T47D (cell line): ENCODE measurements at regions not wholly inside any gene's neighbourhood (a gene's known extent, or its start where the extent isn't known, plus 50 kb on each side); places are given as distances from the start of the nearest gene placed in this dataset.
"Not testable (repeated sequence)": the region's sequence is repeated elsewhere in the genome, so short reads cannot be mapped to it uniquely, and the experiment has no call there.

Experiments
- DNase-seq, 2 experiments: peaks; one replicate each; pipeline versions ENCODE4 v3.0.0 to v3.0.0-alpha.2; 2011 to 2012; ENCODE audit warnings: low read depth in 1 of 2, low spot score in 1 of 2
- JUND ChIP-seq: IDR thresholded peaks from 2 replicates; pipeline ENCODE4 v1.6.1; 2012; ENCODE audit warnings: low read depth
- in situ Hi-C: cut with HindIII; loops from 2 replicates; pipeline ENCODE4 v1.10.0; 2016; ENCODE audit warnings: low sequenced_read_pairs, low pct_unique_long_range_greater_than_20kb

GRCh38 chr4:151529187-151529586, 120.2 kb downstream of the FHIP1A start:
- TF ChIP-seq JUND, result no peak
- no peak for DNase-seq
- in situ Hi-C loops, result no loop called here

- DNase-seq, result peak in 1 of 2 experiments; percentile 7
- no peak for TF ChIP-seq JUND
- in situ Hi-C loops, result no loop called here
These were observed 121.3 kb downstream of the FHIP1A start for GRCh38 chr4:151530230-151530629.

GRCh38 chr4:151530783-151531182, 121.8 kb downstream of the FHIP1A start:
- TF ChIP-seq JUND, result no peak
- in situ Hi-C loops, result no loop called here
- DNase-seq, result no peak

- no peak for TF ChIP-seq JUND
- in situ Hi-C loops, result no loop called here
- no peak for DNase-seq
These were observed 123.2 kb downstream of the FHIP1A start for GRCh38 chr4:151532001-151532708.

GRCh38 chr4:151534195-151534594, 125.2 kb downstream of the FHIP1A start:
- TF ChIP-seq JUND, result no peak
- DNase-seq, result no peak
- in situ Hi-C loops, result no loop called here

GRCh38 chr4:151535366-151535765, 126.4 kb downstream of the FHIP1A start:
- TF ChIP-seq JUND, result no peak
- no peak for DNase-seq
- in situ Hi-C loops, result no loop called here

- no peak for DNase-seq
- TF ChIP-seq JUND, result no peak
- in situ Hi-C loops, result no loop called here
These were observed 128.7 kb downstream of the FHIP1A start for GRCh38 chr4:151537687-151538086.

- no peak for DNase-seq
- no peak for TF ChIP-seq JUND
- in situ Hi-C loops, result no loop called here
These were observed 130.0 kb downstream of the FHIP1A start for GRCh38 chr4:151538963-151539362.

- TF ChIP-seq JUND, result no peak
- in situ Hi-C loops, result no loop called here
- DNase-seq, result peak in 1 of 2 experiments; percentile 28
These were observed 131.9 kb downstream of the FHIP1A start for GRCh38 chr4:151540728-151541388.

- DNase-seq, result peak in 1 of 2 experiments; percentile 7
- TF ChIP-seq JUND, result no peak
- in situ Hi-C loops, result no loop called here
These were observed 132.6 kb downstream of the FHIP1A start for GRCh38 chr4:151541389-151542071.

- TF ChIP-seq JUND, result no peak
- no peak for DNase-seq
- in situ Hi-C loops, result no loop called here
These were observed 139.7 kb downstream of the FHIP1A start for GRCh38 chr4:151548708-151549107.

- DNase-seq, in situ Hi-C loops: not testable (repeated sequence)
These were observed 140.4 kb downstream of the FHIP1A start for GRCh38 chr4:151549378-151549777.

GRCh38 chr4:151553874-151554273, 144.9 kb downstream of the FHIP1A start:
- DNase-seq, result peak in 1 of 2 experiments; percentile 18
- no peak for TF ChIP-seq JUND
- in situ Hi-C loops, result no loop called here
